Inferior parietal cortex (tissue), 1 donor: ENCODE measurements at regions not wholly inside any gene's neighbourhood (a gene's known extent, or its start where the extent isn't known, plus 50 kb on each side); places are given as distances from the start of the nearest gene placed in this dataset.
"Not testable (repeated sequence)": the region's sequence is repeated elsewhere in the genome, so short reads cannot be mapped to it uniquely, and the experiment has no call there.

Source experiments
- DNase-seq: peaks from one replicate; pipeline ENCODE4 v3.0.0-alpha.2; 2016; ENCODE audit errors: extremely low spot score

DNA sequence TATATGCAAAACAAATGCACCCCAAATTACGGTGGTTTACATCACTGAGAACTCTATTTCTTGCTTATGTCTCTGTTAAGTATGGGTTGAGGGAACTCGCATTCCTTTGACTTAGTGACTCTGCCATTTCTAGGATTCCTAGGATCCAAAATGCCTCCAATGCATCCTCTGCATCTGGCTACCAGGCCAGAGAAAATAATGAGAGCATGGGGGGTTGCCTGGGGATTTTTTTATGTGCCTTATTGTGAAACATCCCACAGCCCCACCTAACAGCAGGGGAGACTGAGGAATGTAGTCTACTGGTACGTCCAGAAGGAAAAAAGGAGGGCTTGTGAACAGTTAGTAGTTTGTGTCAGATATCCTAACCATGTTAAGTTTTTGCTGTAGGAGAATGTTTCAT lies 466.0 kb upstream of the ARRDC3 start:
- no peak for DNase-seq

DNA sequence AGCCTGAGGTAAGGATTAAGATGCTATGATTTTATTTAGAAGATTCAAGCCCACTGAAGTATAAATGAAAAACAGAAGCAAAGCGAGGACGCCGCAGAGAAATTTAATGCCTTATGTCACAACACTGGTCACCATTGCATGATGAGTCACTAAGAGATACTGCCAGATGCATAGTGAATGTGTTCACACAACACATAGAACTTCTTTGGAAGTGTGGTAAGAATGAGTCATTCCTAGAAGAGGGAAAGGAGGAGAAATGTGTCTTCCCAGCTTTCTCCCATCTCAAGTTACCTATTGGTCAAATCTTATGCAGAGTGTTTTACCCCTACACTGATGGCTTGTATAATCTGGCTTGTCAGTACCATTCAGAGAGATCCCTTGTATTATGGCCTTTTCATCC lies 465.3 kb upstream of the ARRDC3 start:
- peak; percentile 27 for DNase-seq

DNA sequence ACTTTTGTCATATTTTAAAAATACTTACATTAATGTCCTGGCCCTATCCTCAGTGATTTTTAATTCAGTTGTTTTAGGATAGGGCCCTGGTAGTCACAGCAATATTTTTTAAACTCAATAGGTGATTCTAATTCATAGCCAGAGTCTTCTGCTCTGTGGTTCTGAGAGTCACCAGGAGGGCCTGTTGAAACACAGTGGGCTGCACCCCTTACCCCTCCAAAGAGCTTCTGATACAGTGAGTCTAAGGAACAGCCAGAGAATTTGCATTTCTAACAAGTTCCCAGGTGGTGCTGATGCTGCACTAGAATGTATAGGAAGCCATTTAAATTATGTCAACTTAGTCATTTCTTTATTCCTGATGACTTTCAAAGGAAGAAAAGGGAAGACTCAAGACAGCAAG lies 458.3 kb upstream of the ARRDC3 start:
- DNase-seq: no peak

DNA sequence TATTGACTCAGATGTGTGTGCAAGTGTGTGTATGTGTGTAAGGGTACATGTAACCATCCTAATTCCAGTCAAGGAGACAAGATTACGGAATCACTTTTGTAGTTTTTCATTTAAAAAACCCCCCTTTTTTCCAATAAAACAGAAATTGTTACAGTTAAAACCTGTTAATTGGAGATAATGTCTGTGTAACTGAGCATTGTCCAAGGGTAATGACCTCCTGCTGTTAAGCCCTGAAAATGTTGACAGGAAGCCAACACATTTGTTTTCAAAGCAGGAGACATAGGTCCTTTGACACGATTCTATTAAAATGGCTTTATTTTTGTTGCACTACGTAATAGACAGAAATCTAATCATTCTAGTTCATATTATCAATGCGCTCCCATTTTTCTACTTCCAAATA lies 457.3 kb upstream of the ARRDC3 start:
- no peak for DNase-seq

DNA sequence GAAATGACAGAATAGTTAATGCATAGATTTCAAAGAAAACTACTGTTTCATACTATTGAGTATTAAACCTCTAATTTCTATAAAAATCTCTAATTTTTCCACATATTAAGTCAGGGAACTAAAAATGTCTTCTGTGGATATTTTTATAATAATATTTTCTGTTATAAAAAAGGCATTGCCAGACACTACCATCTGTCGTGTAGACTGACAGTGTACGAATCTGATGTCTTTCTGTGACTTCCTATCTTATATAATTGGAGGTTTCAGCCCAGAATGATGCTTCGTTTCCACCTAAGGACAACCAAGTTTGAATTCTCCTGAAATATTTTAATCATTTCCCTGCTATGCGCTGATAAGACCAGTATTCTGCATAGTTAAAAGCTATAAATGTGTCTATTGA lies 456.6 kb upstream of the ARRDC3 start:
- no peak for DNase-seq

DNA sequence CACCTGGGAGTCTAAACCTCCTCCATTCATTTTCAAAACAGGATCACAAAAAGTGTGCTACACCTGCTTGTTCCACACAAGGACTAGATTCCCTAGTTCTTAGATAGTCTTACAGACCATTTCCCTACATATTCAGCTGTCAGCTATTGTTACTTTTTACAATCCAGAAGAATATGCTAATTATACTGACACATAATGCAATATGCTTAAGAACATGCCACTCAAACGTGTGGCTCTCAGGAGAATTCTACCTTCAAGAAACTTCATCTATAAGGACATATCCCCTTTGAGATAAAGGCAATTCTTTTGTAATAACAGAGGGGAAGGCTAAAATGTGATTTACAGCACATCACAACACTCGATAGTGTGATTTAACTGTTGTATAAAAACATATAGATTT lies 456.1 kb upstream of the ARRDC3 start:
- no peak for DNase-seq

DNA sequence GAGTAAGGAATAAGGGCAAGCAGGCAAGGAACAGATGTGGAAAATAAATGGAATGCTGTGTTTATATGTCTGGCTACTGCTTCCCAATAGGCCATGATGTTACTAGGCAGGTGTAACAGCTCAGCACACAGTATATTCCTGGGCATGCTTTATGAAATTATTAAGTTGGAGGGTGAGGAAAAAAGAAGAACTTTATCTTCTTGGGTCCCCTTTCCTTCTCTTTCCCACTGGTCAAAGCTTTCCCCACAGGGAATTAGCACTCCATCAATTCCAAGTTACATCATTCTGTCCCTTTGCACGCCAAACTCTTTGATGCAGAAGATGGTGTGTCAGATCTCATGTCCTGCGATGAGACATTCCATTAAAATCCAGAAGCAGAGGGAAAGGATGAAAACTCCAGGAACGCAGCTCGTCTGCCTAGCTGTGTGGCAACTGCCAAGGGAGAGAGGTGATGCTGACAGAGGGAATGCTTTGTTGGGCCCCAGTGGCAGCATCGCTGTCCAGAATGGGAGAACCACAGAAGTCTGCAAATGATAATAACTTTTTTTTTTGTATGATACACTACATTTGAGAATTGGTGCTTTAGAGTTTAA lies 447.3 kb upstream of the ARRDC3 start:
- no peak for DNase-seq

DNA sequence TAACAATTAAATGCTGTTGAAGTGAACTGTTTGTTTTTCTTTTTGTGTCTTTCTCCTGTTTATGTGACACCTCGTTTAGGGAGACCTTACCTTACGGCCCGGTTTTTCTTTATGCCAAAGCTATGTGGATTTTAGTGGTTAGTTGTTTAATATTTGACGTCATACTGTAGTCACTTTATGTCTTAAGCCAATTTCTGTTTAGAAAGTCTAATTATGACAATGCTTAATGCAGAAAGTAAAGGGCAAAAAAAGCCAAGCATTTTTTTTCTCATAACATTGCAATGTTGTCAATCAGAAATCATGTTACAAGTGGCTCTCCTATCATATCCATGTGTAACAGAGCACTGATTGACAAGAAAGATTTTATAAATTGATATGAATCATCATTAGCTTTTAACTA lies 442.5 kb upstream of the ARRDC3 start:
- no peak for DNase-seq

DNA sequence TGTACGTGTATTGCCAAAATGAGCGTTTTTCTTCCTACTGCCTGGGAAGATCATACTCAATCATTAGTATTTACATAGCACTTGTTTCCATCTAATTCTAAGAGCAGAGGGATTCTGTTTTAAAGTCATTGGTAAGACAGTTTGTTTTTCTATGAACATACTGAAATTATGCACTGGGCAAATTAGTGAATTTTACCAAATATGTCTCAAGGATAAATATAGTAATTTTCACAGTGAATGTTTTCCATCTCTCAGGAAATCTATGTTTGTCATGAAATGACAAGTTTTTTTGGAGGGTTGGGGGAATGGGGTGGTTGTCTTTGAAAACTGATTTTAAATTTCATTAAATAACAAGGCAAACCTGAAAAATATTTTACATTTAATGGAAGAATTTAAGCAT lies 441.3 kb upstream of the ARRDC3 start:
- no peak for DNase-seq

DNA sequence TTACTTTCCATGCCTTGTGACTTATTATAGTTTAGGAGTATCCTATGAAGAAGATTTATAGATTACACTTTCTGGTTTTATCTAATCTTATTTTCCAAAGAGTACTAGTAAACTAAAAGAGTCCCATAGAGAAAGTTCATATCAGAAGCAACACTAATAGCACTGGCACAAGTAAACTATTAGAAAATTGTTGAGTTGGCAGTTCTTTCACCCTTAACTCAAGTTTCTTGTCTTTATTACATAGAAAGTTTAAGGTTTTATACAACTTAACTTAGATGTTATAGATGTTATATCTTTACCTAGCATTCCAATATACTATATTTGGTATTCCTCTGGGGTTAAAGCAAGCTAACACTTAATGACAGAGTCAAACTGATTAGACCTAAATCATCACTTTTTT lies 437.8 kb upstream of the ARRDC3 start:
- no peak for DNase-seq

DNA sequence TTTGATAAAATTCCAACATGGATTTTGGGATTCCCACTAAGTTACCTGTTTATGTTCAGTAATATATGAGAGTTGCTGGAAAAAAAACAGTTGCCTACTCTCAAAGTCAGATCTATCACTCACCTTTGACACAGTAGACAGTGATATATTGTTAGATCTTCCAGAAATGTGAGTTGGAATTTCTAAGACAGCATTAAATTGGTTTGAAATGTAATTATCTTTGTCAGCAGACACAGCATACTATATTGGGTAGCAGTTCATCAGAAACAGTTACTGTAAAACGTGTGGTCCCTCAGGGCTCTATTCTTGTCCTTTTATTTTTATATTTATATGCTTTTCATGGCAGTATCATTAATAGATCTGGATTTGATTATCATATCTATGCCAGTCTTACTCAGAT lies 433.6 kb upstream of the ARRDC3 start:
- DNase-seq: no peak

DNA sequence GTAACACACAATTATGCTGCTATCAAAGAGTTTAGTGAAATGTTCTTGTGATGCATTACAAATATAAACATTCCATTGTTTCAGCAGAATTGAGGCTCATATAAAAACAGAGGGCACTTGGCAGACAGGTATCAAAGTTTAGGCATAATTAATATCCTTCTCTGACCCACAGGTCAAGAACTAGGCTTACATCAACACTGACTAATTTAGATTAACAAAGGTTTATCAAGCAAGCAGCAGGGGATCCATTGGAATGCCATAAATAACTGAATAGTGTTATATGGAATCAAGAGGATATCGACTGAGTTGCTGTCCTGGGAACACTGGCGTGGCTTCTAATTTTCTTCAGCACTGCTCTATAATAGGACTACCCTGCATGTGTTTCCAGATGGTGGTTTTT lies 414.5 kb upstream of the ARRDC3 start:
- no peak for DNase-seq

DNA sequence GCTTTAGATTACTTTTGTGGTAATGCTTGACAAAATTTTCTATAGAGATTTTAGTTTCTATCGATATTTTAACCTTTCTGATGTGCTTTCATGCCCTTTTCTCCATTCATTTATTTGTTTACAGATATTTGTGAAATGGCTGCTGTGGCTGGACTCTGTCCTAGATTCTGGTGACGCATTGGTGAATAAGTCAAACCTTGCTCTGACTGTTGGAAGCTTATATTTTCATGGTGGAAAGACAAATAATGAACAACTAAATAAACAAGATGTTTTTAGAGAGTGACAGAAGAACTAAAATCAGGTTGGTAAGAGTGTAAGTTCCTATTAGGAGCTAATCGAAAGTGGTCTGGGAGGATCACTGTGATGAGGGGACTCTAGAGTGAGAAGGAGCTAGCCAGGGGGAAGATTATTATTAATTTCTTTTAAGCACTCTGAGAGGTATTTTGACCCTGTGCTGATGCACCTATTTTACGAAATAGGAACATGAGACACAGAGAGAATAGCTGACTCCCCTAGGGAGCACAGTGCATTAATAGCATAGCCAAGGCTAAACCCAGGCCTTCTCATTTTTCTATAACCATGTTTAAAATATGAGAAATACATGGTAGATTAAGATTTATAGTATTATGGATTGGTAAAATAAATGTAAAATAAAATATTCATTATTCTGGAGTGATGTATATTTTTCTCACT lies 411.9 kb upstream of the ARRDC3 start:
- no peak for DNase-seq

DNA sequence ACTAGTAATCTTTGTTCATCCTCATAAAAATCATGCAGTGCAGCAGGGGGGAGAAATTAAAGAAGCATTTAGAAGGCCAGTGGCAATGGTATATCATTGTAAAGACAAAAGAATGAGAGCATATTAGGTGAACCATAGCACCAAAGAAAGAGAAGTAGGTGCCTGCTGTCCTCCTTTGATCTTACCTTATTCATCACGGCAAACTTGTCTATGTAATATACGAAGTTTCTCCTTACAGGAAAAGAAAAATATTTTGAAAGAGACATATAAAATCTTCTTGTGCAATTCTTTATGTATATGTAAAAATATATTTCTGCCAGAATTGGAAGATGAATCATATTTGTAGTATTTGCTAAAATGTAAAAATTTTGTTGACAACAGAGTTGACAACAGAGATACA lies 411.3 kb upstream of the ARRDC3 start:
- DNase-seq: no peak

DNA sequence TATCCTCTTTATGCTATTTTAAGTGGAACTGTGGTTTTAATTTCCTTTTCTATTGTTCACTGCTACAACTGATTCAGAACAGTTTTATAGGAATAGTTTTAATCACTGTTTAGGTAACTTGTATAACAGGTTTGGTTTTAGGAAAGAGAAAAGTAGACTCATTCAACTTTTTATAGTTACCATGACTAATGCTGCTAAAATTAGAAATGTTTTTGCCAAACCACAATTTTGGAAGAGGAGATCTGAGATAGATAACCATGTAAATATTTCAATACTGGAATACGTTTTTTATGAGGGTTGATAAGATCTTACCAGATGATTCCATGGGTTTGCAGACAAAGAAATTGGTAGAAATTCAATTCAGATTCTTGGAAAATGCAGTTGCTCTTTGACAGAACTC lies 404.6 kb upstream of the ARRDC3 start:
- DNase-seq: no peak

DNA sequence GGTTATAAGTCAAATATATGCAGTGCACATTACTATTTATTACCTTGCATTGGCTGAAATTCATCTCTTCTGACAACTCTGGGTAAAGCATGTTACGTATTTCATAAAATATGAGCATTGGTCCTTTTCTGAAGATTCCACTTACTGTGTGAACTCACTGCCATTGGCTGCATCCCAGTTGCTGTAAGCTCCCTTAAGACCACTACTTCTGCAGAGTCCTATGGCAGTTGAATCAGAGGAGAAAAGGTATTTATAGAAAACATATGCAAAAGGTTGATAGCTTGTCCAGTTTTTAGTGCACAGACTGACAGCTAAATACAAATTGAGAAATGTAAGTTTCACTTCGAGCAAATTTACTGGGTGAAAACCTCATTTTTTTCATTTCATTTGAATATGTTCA lies 394.6 kb upstream of the ARRDC3 start:
- DNase-seq: no peak

DNA sequence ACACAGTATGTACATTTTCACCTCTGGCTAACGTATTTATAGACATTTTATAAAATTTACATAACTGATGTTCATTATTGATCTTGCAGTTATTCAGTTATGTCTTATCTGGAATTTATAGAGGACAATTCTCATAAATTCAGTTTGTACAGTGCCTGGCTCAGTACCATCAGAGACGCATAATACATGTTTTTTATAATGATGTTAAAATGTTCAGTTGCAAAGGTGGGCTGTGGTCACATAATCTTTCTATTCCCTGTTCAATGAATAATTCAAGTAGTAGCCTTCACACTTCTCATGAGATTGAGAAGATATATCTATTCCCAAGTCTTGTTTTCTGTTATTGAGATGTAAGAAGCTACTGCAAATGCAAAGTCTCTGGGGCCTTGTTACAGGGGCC lies 393.1 kb upstream of the ARRDC3 start:
- DNase-seq: no peak

DNA sequence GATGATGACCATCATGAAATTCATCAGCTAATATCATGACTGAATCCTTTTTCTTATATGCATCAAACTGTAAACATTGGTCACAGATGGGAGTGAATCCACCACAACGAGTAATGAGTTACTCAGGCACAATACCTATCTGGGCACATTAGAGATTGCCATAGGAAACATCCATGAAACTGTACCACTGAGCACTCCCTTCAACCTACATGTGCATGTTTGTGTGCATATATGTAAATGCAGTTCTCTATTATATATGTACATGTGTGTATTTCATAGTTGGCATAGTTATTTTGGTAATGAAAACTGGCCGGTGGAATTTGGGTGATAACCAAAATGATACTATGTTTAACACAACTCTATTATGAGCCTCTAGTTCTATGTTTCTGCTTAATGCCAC lies 387.3 kb upstream of the ARRDC3 start:
- DNase-seq: no peak

DNA sequence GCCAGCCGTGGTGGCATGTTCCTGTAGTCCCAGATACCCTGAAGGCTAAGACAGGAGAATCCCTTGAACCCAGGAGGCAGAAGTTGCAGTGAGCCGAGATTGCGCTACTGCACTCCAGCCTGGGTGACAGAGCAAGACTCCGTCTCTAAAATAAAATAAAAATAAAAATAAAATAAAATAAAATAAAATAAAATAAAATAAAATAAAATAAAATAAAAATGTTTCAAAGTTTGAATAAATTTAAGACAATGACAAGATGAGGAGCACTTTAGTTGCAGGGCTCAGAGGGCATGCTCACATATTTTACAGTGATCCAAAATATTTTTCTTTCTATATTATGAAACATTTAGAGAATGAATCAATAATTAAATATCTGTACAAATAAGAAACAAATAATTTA lies 374.3 kb upstream of the ARRDC3 start:
- not testable (repeated sequence) for DNase-seq

DNA sequence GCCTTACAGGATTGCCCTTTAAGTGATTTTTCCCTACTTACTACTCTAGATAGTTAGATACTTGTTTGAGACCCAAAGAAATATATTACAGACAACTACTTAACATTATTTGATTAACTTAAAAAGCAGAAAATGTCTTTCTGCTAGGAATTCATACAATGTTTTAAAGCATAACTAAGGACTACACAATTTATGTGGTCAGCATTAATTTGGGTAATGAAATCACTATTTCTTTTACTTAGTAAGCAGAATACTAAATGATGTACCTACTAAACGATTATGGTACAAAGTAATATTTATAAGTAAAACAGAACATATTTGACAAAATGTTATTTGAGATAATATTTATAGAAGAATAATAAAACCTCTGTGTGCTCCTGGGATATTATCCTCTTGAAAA lies 371.9 kb upstream of the ARRDC3 start:
- DNase-seq: no peak

DNA sequence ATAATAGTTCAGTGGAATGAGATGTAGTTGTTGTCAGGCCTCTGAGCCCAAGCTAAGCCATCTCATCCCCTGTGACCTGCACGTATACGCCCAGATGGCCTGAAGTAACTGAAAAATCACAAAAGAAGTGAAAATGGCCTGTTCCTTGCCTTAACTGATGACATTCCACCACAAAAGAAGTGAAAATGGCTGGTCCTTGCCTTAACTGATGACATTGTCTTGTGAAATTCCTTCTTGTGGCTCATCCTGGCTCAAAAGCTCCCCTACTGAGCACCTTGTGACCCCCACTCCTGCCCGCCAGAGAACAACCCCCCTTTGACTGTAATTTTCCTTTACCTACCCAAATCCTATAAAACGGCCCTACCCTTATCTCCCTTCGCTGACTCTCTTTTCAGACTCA lies 361.4 kb upstream of the ARRDC3 start:
- not testable (repeated sequence) for DNase-seq

DNA sequence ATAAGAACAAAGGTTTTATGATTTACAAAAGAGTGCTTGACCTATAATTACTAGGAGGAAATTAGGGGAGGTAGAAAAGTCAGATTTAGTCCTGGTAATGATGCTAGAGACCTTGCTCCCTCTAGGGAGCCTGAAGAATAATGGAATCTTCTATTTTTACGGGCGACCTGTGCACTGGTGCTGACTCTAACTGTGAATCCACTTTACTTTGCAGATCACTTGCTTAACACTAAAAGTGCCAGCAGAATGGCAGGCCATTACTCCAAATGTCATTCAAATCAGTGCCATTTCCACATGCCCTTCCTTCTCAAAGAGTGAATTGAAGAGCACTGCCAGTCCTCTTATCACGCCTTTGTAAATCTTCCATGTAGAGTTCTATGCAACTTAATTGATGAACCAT lies 359.4 kb upstream of the ARRDC3 start:
- no peak for DNase-seq

DNA sequence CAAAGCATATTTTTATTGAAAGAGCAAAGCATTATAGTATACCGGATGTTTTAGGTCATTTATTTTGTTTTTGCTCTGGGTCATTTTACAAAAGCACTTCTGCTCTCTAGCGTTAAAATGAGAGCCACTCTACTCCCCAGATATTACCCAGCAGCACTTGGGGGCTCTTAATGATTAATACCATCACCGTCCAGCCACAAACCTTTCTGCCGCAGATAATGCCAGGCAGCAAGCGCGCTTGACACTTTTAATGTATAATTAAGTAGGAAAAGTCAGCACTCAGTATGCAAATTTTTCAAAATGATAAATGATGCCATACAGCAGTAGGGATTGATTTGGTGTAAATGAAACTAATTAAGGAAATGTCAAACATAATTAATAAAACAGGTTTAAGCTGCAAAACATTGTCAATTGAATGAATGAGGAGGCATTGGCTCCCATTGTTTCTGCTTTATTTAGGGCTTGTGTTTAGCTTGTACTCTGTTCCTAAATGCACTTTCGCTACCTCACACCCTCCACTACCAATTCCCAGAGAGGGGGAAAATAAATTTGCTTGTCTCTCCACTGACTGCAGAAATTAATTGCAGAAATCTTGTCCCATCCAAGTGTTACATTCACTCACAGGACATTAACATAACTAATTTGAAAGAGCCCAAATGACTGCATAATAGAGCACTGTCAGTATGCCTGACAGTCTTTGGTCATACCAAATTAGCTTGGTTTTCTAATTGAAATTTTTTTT lies 358.8 kb upstream of the ARRDC3 start:
- DNase-seq: no peak
